Sigmoid colon (tissue), 6 donors: ENCODE measurements at regions not wholly inside any gene's neighbourhood (a gene's known extent, or its start where the extent isn't known, plus 50 kb on each side); places are given as distances from the start of the nearest gene placed in this dataset.

ENCODE experiments used
- DNase-seq: peaks from one replicate; pipeline ENCODE4 v3.0.0-alpha.2; 2019
- H3K27ac ChIP-seq, 4 donors: fragments of 200-600 bp; sonication (generic); one replicate each; pipeline ENCODE4 v1.5.1; 2016 to 2019; ENCODE audit warnings: mild to moderate bottlenecking in 1 of 4
- H3K27me3 ChIP-seq, 3 donors: fragments of 200-600 bp; sonication (generic); one replicate each; pipeline ENCODE4 v1.5.1; 2019; ENCODE audit warnings: mild to moderate bottlenecking in 1 of 3
- H3K36me3 ChIP-seq, 4 donors: fragments of 200-600 bp; sonication (generic); one replicate each; pipeline ENCODE4 v1.5.1; 2016 to 2019
- H3K4me1 ChIP-seq, 4 donors: fragments of 200-600 bp; sonication (generic); one replicate each; pipeline ENCODE4 v1.5.1; 2017 to 2019
- H3K4me3 ChIP-seq, 4 donors: fragments of 200-600 bp; sonication (generic); one replicate each; pipeline ENCODE4 v1.5.1; 2017 to 2019; ENCODE audit warnings: mild to moderate bottlenecking in 2 of 4, moderate library complexity in 1 of 4
- H3K9me3 ChIP-seq, 4 donors: fragments of 200-600 bp in 3 of 4; sonication (generic) in 3 of 4; one replicate each; pipeline versions ENCODE4 v1.5.1 to v1.6.1; 2013 to 2019
- EP300 ChIP-seq, 4 donors: sonication (generic); formaldehyde crosslinking; IDR thresholded peaks; one replicate each; pipeline ENCODE4 v1.6.1; 2017; ENCODE audit warnings: antibody characterized with exemption in 4 of 4
- POLR2A ChIP-seq, 2 donors: fragments of 450-650 bp; IDR thresholded peaks; one replicate each; pipeline ENCODE4 v1.6.1; 2016; ENCODE audit warnings: antibody characterized with exemption in 2 of 2, mild to moderate bottlenecking in 2 of 2, moderate library complexity in 2 of 2
- POLR2AphosphoS5 ChIP-seq, 4 donors: sonication (generic); formaldehyde crosslinking; IDR thresholded peaks; one replicate each; pipeline ENCODE4 v1.6.1; 2017; ENCODE audit warnings: antibody characterized with exemption in 4 of 4
- WGBS, 2 donors: extraction: QIAGEN DNeasy Blood & Tissue Kit; methylation state at CpG; one replicate each; pipeline ENCODE4 v1.1.7; 2013; 5-methylcytosine and 5-hydroxymethylcytosine counted together
- intact Hi-C: fragments of 100-400 bp; cut with DNase I; formaldehyde crosslinking; loops from one replicate; pipeline ENCODE4 v1.15.1; 2023
- TF ChIP-seq, protein P1 (sequence below), 4 experiments: fragments of 450-650 bp in 3 of 4; fragments of 200-600 bp in 1 of 4; IDR thresholded peaks; one replicate each; pipeline ENCODE4 v1.5.1; 2016 to 2019; ENCODE audit warnings: antibody characterized with exemption in 4 of 4, mild to moderate bottlenecking in 3 of 4, moderate library complexity in 2 of 4
- donor health status: healthy with polysubstance abuse.
- donor health status: healthy.

DNA sequence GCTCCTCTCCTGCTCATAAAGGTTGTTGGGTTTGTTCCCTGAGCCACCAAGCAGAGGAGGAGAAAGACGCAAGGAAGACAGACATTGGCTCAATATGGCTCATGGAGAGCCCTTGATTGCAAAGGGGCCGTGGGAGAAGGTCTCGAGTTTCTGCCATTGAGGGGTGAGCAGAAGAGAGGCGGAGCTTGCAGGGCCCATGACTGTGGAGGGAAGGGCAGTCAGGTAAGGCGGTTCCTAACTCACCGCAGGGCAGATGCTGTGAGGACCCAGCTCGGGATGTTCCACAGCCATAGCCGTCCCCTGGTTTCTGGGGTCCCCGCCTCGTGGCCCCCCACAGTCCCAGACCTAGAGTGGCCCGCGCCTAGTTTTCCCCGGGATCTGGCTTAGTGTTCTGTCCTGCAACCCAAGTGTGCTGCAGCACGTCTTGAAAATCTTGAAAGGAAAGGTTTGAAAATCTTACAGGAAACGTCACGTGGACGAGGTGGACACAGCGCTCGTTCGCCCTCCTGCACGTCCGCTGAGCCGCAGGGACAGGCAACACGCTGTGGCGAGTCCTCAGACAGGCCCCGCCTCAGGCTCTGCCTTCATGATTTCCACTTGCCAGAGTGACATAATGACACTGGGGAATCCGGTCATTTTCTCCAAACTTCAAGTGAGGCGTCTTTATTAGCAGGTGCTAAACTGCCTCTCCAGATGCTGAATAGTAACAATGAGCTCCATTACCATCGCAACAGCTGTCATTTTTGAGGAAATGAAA, 105.5 kb upstream of the HDAC4 start:
- Histone ChIP-seq H3K36me3 (no peaks in the 10 kb centered on the region), H3K9me3 (no peaks in the 10 kb centered on the region), H3K27ac (no peak overlapping the region), H3K4me3 (no peak overlapping the region), H3K4me1 (no peaks in the 10 kb centered on the region), H3K27me3 (no peaks in the 10 kb centered on the region)
- intact Hi-C loops, result no loop called here
- no peak for TF ChIP-seq POLR2A (IDR thresholded peaks at IDR 0.05)
- TF ChIP-seq, protein P1, sequence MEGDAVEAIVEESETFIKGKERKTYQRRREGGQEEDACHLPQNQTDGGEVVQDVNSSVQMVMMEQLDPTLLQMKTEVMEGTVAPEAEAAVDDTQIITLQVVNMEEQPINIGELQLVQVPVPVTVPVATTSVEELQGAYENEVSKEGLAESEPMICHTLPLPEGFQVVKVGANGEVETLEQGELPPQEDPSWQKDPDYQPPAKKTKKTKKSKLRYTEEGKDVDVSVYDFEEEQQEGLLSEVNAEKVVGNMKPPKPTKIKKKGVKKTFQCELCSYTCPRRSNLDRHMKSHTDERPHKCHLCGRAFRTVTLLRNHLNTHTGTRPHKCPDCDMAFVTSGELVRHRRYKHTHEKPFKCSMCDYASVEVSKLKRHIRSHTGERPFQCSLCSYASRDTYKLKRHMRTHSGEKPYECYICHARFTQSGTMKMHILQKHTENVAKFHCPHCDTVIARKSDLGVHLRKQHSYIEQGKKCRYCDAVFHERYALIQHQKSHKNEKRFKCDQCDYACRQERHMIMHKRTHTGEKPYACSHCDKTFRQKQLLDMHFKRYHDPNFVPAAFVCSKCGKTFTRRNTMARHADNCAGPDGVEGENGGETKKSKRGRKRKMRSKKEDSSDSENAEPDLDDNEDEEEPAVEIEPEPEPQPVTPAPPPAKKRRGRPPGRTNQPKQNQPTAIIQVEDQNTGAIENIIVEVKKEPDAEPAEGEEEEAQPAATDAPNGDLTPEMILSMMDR (IDR thresholded peaks at IDR 0.05), result no peak
- no peak for TF ChIP-seq EP300 (IDR thresholded peaks at IDR 0.05)
- TF ChIP-seq POLR2AphosphoS5 (IDR thresholded peaks at IDR 0.05), result no peak
- 83 to 86% methylated on average over 29 of the region's 29 CpGs for WGBS, 2 donors
- DNase-seq, result no peak

DNA sequence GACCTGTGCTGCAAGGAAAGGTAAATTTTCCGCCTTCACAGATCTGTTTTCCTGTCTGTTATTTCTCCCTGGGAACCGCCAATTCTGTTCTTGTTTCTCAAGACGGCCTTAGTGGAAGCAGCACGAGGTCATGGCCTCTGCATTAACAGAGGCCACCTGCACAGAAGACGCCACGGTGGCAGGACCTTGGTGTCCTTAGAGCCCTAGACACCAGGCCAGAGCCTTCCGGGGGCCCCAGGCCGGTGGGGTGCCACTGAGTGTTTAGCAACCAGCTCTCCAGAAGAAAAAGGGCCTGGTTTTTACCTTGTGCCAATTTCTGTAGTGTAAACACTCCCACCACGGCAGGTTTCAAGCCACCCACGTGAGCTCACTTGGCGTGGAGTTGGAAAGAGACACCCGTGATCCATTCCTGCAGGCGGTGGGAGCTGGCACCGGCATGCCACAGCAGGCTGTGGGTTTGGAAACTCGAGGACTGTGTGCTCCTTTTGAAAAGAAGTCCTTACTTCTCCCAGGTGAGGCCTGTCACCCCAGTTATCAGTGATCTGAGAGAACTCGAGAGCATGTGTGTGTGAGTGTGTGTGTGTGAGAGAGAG, 103.9 kb upstream of the HDAC4 start:
- Histone ChIP-seq H3K27me3 (no peaks in the 10 kb centered on the region), H3K36me3 (no peaks in the 10 kb centered on the region), H3K4me1 (peaks cover 0 to 7% (median 6%) of the 10 kb centered on the region in 4 donors), H3K27ac (no peak overlapping the region), H3K4me3 (no peak overlapping the region), H3K9me3 (no peaks in the 10 kb centered on the region)
- intact Hi-C loops, result no loop called here
- peak; percentile 57 for DNase-seq
- TF ChIP-seq POLR2AphosphoS5 (IDR thresholded peaks at IDR 0.05), result no peak
- no peak for TF ChIP-seq POLR2A (IDR thresholded peaks at IDR 0.05)
- TF ChIP-seq, protein P1 (IDR thresholded peaks at IDR 0.05), result no peak
- TF ChIP-seq EP300 (IDR thresholded peaks at IDR 0.05), result no peak
- WGBS, 2 donors, result 80 to 86% methylated on average over 16 of the region's 16 CpGs

DNA sequence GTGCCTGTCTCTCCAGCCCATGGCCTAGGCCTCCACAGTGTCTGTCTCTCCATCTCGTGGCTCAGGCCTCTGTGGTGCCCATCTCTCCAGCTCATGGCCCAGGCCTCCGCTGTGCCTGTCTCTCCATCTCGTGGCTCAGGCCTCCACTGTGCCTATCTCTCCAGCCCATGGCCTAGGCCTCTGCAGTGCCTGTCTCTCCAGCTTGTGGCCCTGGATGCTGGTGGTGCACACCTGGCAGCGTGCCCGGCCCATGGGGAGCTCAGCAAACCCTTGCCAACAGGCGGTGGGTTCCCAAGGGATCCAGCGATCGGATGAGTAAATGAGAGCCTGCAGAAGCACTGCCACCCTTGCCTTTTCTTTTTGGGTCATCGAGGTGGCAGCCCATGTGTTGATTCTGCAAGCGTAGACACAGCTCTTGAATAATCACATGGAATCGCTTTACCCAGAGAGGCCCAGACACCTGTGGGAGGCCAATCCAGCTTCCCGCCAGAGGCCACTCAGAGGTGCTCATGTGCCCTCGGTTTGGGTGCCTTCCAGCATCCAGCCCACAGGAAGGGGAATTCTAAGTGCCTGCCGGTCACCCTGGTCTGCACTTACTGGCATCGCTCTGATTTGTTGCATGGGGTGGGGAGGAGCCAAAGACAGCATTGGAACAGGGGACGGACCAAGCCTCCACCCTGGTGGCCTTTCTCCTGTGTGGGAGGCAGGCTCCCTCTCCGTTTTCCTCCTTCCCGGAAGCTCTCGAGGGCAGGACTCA, 101.8 kb upstream of the HDAC4 start:
- Histone ChIP-seq H3K4me1 (peaks cover 0 to 17% (median 14%) of the 10 kb centered on the region in 4 donors), H3K36me3 (no peaks in the 10 kb centered on the region), H3K27ac (no peak overlapping the region), H3K4me3 (no peak overlapping the region), H3K27me3 (no peaks in the 10 kb centered on the region), H3K9me3 (no peaks in the 10 kb centered on the region)
- DNase-seq, result no peak
- 85% methylated on average over 19 of the region's 19 CpGs for WGBS, 2 donors
- intact Hi-C loops, result no loop called here
- TF ChIP-seq EP300 (IDR thresholded peaks at IDR 0.05) (no peak), POLR2A (IDR thresholded peaks at IDR 0.05) (no peak), POLR2AphosphoS5 (IDR thresholded peaks at IDR 0.05) (no peak)
- TF ChIP-seq, protein P1 (IDR thresholded peaks at IDR 0.05), result no peak

DNA sequence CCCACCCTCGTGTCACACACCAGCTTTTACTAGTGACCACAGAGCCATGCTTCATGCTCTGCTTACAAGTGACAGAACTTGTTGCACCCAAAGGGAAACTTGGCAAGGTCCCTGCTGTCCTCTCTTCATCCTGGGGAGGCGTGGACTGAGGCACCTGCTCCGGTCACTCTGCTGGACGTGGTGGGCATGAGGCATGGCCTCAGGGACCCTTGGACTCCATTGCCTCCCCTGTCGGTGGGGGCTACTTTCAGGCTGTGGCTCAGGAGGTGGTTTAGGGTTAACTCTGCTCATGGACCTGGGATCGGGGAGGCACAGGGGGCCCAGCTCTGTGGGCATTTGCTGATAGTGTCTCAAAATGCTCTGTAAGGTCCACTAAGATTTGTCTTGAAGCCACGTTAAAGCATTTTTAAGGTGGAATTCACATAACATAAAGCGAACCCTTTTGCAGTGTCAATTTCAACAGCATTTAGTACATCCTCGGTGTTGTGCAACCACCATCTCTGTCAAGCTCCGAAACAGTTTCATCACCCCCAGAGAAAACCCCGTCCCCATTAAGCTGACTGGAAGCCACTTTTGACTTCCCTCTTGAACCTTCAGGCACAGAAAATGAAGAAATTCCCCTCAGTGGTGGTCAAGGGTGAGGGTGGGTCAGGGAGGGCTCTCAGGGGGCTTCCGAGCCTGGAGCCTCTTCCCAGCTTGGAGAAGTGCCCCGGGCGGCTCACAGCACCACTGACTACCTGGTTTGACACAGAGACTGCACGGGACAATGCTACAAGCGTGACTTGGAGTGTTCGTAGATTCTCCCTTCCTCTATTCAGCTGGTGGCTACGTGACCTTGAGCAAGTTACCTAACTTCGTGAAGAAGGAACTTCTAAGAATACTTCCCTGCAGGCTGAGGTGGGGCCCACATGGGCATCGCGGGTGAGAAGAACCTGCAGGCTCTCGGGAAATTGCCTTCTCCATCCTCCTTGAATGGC, 100.0 kb upstream of the HDAC4 start:
- Histone ChIP-seq H3K27me3 (no peaks in the 10 kb centered on the region), H3K27ac (peak overlapping the region in 1 of 4 donors; percentile 29), H3K4me3 (no peak overlapping the region), H3K9me3 (no peaks in the 10 kb centered on the region), H3K36me3 (no peaks in the 10 kb centered on the region), H3K4me1 (peaks cover 0 to 17% (median 14%) of the 10 kb centered on the region in 4 donors)
- intact Hi-C loops, result no loop called here
- DNase-seq, result no peak
- TF ChIP-seq POLR2AphosphoS5 (IDR thresholded peaks at IDR 0.05) (no peak), EP300 (IDR thresholded peaks at IDR 0.05) (no peak)
- TF ChIP-seq, protein P1 (IDR thresholded peaks at IDR 0.05), result no peak
- 66 to 72% methylated on average over 22 of the region's 22 CpGs for WGBS, 2 donors
